ENCODE measurements at regions not wholly inside any gene's neighbourhood (a gene's known extent, or its start where the extent isn't known, plus 50 kb on each side); places are given as distances from the start of the nearest gene placed in this dataset.

GRCh38 chr11:114783805-114784204, 105.5 kb downstream of the NXPE2 start:
- Histone ChIP-seq H3K27me3 (ENCODE audit: control insufficient read depth, insufficient read depth, low read length) (no peaks in the 10 kb centered on the region), H3K4me3 (ENCODE audit: low read depth, low read length) (no peak overlapping the region), H3K36me3 (ENCODE audit: control insufficient read depth, insufficient read depth, low read length) (no peaks in the 10 kb centered on the region)
- no peak for DNase-seq (ENCODE audit: low read depth)
- TF ChIP-seq, protein P1, sequence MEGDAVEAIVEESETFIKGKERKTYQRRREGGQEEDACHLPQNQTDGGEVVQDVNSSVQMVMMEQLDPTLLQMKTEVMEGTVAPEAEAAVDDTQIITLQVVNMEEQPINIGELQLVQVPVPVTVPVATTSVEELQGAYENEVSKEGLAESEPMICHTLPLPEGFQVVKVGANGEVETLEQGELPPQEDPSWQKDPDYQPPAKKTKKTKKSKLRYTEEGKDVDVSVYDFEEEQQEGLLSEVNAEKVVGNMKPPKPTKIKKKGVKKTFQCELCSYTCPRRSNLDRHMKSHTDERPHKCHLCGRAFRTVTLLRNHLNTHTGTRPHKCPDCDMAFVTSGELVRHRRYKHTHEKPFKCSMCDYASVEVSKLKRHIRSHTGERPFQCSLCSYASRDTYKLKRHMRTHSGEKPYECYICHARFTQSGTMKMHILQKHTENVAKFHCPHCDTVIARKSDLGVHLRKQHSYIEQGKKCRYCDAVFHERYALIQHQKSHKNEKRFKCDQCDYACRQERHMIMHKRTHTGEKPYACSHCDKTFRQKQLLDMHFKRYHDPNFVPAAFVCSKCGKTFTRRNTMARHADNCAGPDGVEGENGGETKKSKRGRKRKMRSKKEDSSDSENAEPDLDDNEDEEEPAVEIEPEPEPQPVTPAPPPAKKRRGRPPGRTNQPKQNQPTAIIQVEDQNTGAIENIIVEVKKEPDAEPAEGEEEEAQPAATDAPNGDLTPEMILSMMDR (IDR thresholded peaks at IDR 0.05; ENCODE audit: insufficient read depth, low read length, poor library complexity, severe bottlenecking): no peak

DNA sequence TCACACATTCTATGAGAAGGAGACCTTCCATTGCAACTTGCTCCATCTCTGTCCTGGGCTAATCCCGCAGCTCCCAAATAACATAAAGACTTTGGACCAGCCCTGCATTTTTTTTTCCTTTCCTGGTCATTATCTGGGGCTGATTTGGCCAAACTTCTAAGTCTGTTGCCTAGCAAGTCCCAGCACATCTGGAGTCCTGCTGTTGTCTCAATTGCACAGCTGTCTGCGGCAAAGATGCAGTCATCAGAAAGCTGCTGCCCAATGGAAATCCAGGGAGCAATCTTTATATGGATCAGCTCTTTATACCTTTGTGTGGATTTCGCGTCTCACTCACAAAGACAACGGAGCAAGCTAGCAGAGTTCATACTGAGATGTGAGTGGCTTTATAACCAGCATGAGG, 105.9 kb downstream of the NXPE2 start:
- TF ChIP-seq, protein P1 (IDR thresholded peaks at IDR 0.05; ENCODE audit: insufficient read depth, low read length, poor library complexity, severe bottlenecking): no peak
- no peak overlapping the region for H3K4me3 ChIP-seq (ENCODE audit: low read depth, low read length)
- no peaks in the 10 kb centered on the region for H3K27me3 ChIP-seq (ENCODE audit: control insufficient read depth, insufficient read depth, low read length)
- DNase-seq (ENCODE audit: low read depth): no peak
- H3K36me3 ChIP-seq (ENCODE audit: control insufficient read depth, insufficient read depth, low read length): no peaks in the 10 kb centered on the region

DNA sequence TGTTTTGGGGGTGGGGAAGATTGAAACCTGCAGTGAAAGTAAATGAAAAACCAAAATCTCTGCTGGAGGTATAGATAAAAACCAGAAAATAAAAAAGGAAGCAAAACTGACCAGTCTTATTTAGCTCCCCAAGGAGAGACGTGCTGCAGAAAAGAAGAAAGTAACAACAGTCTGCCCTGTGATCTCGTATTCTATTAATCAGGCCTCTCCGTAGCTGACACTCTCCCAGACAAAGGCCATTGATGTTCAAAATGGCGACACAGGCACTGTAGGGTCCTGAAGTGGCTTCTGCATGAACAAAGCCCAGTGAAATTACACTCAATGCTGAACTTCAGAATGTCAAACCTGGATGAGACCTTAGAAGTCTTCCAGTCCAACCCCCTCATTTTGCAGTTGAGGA, 106.6 kb downstream of the NXPE2 start:
- TF ChIP-seq, protein P1 (IDR thresholded peaks at IDR 0.05; ENCODE audit: insufficient read depth, low read length, poor library complexity, severe bottlenecking): no peak
- Histone ChIP-seq H3K27me3 (ENCODE audit: control insufficient read depth, insufficient read depth, low read length) (no peaks in the 10 kb centered on the region), H3K36me3 (ENCODE audit: control insufficient read depth, insufficient read depth, low read length) (no peaks in the 10 kb centered on the region), H3K4me3 (ENCODE audit: low read depth, low read length) (no peak overlapping the region)
- no peak for DNase-seq (ENCODE audit: low read depth)

GRCh38 chr11:114785820-114786219, 107.5 kb downstream of the NXPE2 start:
- no peaks in the 10 kb centered on the region for H3K36me3 ChIP-seq (ENCODE audit: control insufficient read depth, insufficient read depth, low read length)
- no peak for DNase-seq (ENCODE audit: low read depth)
- TF ChIP-seq, protein P1 (IDR thresholded peaks at IDR 0.05; ENCODE audit: insufficient read depth, low read length, poor library complexity, severe bottlenecking): no peak
- no peak overlapping the region for H3K4me3 ChIP-seq (ENCODE audit: low read depth, low read length)
- H3K27me3 ChIP-seq (ENCODE audit: control insufficient read depth, insufficient read depth, low read length): no peaks in the 10 kb centered on the region

- Histone ChIP-seq H3K27me3 (ENCODE audit: control insufficient read depth, insufficient read depth, low read length) (no peaks in the 10 kb centered on the region), H3K4me3 (ENCODE audit: low read depth, low read length) (no peak overlapping the region)
- TF ChIP-seq, protein P1 (IDR thresholded peaks at IDR 0.05; ENCODE audit: insufficient read depth, low read length, poor library complexity, severe bottlenecking): no peak
Measured at GRCh38 chr11:114787126-114787525, 108.8 kb downstream of the NXPE2 start.

DNA sequence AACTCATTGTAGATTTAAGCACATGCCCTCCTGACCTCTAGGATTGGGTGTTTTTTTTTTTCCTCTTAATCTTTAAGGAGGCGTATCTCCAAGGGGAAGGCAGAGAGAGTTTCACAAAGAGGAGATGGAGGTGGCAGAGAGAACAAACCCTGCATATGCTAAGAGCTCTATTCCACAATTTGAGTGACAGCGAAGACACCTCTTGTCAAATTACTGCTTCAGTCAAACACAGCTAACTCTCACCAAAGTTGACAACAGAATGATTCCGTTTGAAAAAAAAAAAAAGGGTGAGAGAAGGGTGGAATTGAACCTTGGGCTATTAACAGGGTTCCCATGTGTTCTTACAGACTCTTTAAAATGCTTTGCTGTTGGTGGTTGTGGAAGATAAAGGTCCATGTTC, 112.6 kb downstream of the NXPE2 start:
- Histone ChIP-seq H3K27me3 (ENCODE audit: control insufficient read depth, insufficient read depth, low read length) (no peaks in the 10 kb centered on the region), H3K4me3 (ENCODE audit: low read depth, low read length) (no peak overlapping the region), H3K36me3 (ENCODE audit: control insufficient read depth, insufficient read depth, low read length) (no peaks in the 10 kb centered on the region)
- TF ChIP-seq, protein P1 (IDR thresholded peaks at IDR 0.05; ENCODE audit: insufficient read depth, low read length, poor library complexity, severe bottlenecking): no peak
- DNase-seq (ENCODE audit: low read depth): no peak

More at GRCh38 chr11:114787126-114787525, 108.8 kb downstream of the NXPE2 start:
- no peaks in the 10 kb centered on the region for H3K36me3 ChIP-seq (ENCODE audit: control insufficient read depth, insufficient read depth, low read length)
- no peak for DNase-seq (ENCODE audit: low read depth)

Measured in kidney epithelial cell (primary cell).